Ramos (cell line): ENCODE measurements at regions not wholly inside any gene's neighbourhood (a gene's known extent, or its start where the extent isn't known, plus 50 kb on each side); places are given as distances from the start of the nearest gene placed in this dataset.
"Not testable (repeated sequence)": the region's sequence is repeated elsewhere in the genome, so short reads cannot be mapped to it uniquely, and the experiment has no call there.

Experiments
- in situ Hi-C: fragments of 300-500 bp; cut with MboI; formaldehyde crosslinking; loops from one replicate; pipeline ENCODE4 v1.14.3; 2022; ENCODE audit warnings: low sequenced_read_pairs; ENCODE audit not compliant: unreplicated experiment

- in situ Hi-C loops = no loop called here
Observed at GRCh38 chrX:865422-865821, 234.8 kb downstream of the SHOX start.

- in situ Hi-C loops = no loop called here
Observed at GRCh38 chrX:861921-862320, 231.3 kb downstream of the SHOX start.

- in situ Hi-C loops = no loop called here
Observed at GRCh38 chrX:861340-861890, 230.8 kb downstream of the SHOX start.

- in situ Hi-C loops = no loop called here
Observed at GRCh38 chrX:859329-859728, 228.7 kb downstream of the SHOX start.

- in situ Hi-C loops = no loop called here
Observed at GRCh38 chrX:858542-859078, 228.0 kb downstream of the SHOX start.

GRCh38 chrX:857376-857775 lies 226.8 kb downstream of the SHOX start:
- in situ Hi-C loops = no loop called here

GRCh38 chrX:856566-857290 lies 226.1 kb downstream of the SHOX start:
- in situ Hi-C loops = no loop called here

GRCh38 chrX:853304-853703 lies 222.7 kb downstream of the SHOX start:
- in situ Hi-C loops = no loop called here

GRCh38 chrX:850471-850916 lies 219.9 kb downstream of the SHOX start:
- in situ Hi-C loops = no loop called here

- in situ Hi-C loops = no loop called here
Observed at GRCh38 chrX:848386-848785, 217.8 kb downstream of the SHOX start.

- in situ Hi-C loops = no loop called here
Observed at GRCh38 chrX:843306-843705, 212.7 kb downstream of the SHOX start.

GRCh38 chrX:840556-840955 lies 210.0 kb downstream of the SHOX start:
- in situ Hi-C loops = no loop called here

- in situ Hi-C loops = not testable (repeated sequence)
Observed at GRCh38 chrX:838666-839065, 208.1 kb downstream of the SHOX start.

GRCh38 chrX:835857-836256 lies 205.3 kb downstream of the SHOX start:
- in situ Hi-C loops = not testable (repeated sequence)

- in situ Hi-C loops = no loop called here
Observed at GRCh38 chrX:830532-830931, 199.9 kb downstream of the SHOX start.

- in situ Hi-C loops = no loop called here
Observed at GRCh38 chrX:829145-829544, 198.6 kb downstream of the SHOX start.

- in situ Hi-C loops = no loop called here
Observed at GRCh38 chrX:828411-828959, 197.9 kb downstream of the SHOX start.

- in situ Hi-C loops = no loop called here
Observed at GRCh38 chrX:826448-826847, 195.9 kb downstream of the SHOX start.

- in situ Hi-C loops = no loop called here
Observed at GRCh38 chrX:825991-826390, 195.4 kb downstream of the SHOX start.

- in situ Hi-C loops = not testable (repeated sequence)
Observed at GRCh38 chrX:823073-823472, 192.5 kb downstream of the SHOX start.

- in situ Hi-C loops = no loop called here
Observed at GRCh38 chrX:821327-822107, 190.9 kb downstream of the SHOX start.
